ENCODE measurements at regions not wholly inside any gene's neighbourhood (a gene's known extent, or its start where the extent isn't known, plus 50 kb on each side); places are given as distances from the start of the nearest gene placed in this dataset.

DNA sequence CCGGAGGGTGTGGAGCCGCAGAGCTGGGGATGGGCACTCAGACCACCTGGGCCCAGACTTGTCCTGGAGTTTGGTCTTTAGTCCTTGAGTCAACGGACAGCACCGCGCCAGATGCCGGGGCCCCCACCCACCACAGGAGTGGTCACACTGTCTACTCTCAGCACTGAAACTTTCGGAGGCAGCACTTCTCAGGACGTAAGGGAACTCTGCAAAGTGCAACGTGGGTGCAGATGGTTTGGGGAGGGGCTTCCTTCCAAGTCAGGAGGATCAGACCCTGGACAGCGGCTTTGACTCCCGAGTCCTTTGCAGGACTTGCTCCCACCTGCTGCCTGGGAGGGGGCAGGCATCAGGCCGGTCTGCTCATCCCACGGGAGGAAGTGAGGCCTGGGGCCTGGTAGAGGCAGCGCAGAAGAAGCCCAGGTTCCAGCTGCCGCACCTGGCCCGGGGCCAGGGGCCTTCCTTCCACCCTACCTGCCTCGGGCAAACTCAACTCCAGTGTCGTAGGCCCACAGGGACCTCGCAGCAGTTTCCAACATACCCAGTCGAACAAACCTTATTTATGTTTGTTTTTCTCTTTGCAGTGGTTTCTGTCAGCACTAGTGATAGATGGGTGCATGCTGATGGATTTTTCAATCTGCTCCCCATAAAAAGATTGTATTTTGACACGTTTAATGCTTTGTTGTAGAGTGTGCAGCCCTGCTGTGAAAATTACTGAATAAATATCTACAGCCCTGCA is 149.8 kb upstream of the PPP1R26 start:
- Histone ChIP-seq H3K36me3 (ENCODE audit: insufficient read depth, low read length) (no peaks in the 10 kb centered on the region), H4K20me1 (ENCODE audit: insufficient read depth, low read length, poor library complexity, severe bottlenecking) (no peaks in the 10 kb centered on the region), H3K9me3 (ENCODE audit: insufficient read depth, low read depth, low read length) (peaks cover 4% of the 10 kb centered on the region; the same call in 1 of the 2 replicates), H3K27me3 (ENCODE audit: insufficient read depth, low read length, poor library complexity, severe bottlenecking) (no peaks in the 10 kb centered on the region), H3F3A (ENCODE audit: low read depth) (no peaks in the 10 kb centered on the region), H3K4me2 (ENCODE audit: low read depth, low read length, poor library complexity, severe bottlenecking) (no peak overlapping the region), H2AFZ (ENCODE audit: low read length) (no peak overlapping the region), H3K79me2 (ENCODE audit: insufficient read depth, low read length) (no peaks in the 10 kb centered on the region), H3K9ac (ENCODE audit: low read depth, low read length, poor library complexity, severe bottlenecking) (no peak overlapping the region), H3K4me1 (ENCODE audit: insufficient read depth, low read length, poor library complexity, severe bottlenecking) (no peaks in the 10 kb centered on the region), H3K4me3 (ENCODE audit: low read length, poor library complexity, severe bottlenecking) (no peak overlapping the region), H3K9me2 (replicated peaks; ENCODE audit: low read depth, low read length) (no peaks in the 10 kb centered on the region)
- no peak for TF ChIP-seq EZH2phosphoT487 (IDR thresholded peaks at IDR 0.05; ENCODE audit: borderline replicate concordance)
- TF ChIP-seq, protein P1, sequence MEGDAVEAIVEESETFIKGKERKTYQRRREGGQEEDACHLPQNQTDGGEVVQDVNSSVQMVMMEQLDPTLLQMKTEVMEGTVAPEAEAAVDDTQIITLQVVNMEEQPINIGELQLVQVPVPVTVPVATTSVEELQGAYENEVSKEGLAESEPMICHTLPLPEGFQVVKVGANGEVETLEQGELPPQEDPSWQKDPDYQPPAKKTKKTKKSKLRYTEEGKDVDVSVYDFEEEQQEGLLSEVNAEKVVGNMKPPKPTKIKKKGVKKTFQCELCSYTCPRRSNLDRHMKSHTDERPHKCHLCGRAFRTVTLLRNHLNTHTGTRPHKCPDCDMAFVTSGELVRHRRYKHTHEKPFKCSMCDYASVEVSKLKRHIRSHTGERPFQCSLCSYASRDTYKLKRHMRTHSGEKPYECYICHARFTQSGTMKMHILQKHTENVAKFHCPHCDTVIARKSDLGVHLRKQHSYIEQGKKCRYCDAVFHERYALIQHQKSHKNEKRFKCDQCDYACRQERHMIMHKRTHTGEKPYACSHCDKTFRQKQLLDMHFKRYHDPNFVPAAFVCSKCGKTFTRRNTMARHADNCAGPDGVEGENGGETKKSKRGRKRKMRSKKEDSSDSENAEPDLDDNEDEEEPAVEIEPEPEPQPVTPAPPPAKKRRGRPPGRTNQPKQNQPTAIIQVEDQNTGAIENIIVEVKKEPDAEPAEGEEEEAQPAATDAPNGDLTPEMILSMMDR (conservative IDR thresholded peaks at IDR 0.05; ENCODE audit: low read length), result no peak

DNA sequence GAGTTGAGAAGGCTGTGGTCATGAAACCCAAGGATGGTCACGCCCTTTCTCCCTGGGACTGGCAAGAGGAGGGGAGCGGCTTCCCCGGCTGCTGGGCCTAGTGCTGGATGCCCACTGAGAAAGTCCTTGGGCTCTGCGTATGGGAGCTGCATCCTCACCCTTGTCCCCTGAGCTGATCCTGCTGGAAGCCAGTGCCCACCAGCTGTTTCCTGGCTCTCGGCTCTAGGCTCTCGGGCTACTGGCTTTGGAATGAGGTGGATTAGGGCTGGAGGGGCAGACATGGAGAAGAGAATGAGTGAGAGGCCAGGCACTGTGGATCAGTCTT is 149.3 kb upstream of the PPP1R26 start:
- no peak overlapping the region for H3K4me3 ChIP-seq (ENCODE audit: low read length, poor library complexity, severe bottlenecking)
- no peak for TF ChIP-seq EZH2phosphoT487 (IDR thresholded peaks at IDR 0.05; ENCODE audit: borderline replicate concordance)
- no peaks in the 10 kb centered on the region for H3F3A ChIP-seq (ENCODE audit: low read depth)
- no peak overlapping the region for H3K9ac ChIP-seq (ENCODE audit: low read depth, low read length, poor library complexity, severe bottlenecking)
- no peak overlapping the region for H3K4me2 ChIP-seq (ENCODE audit: low read depth, low read length, poor library complexity, severe bottlenecking)
- peaks cover 4% of the 10 kb centered on the region; the same call in 1 of the 2 replicates for H3K9me3 ChIP-seq (ENCODE audit: insufficient read depth, low read depth, low read length)
- H3K36me3 ChIP-seq (ENCODE audit: insufficient read depth, low read length), result no peaks in the 10 kb centered on the region
- no peaks in the 10 kb centered on the region for H3K4me1 ChIP-seq (ENCODE audit: insufficient read depth, low read length, poor library complexity, severe bottlenecking)
- no peak overlapping the region for H2AFZ ChIP-seq (ENCODE audit: low read length)
- H3K79me2 ChIP-seq (ENCODE audit: insufficient read depth, low read length), result no peaks in the 10 kb centered on the region
- H3K9me2 ChIP-seq (replicated peaks; ENCODE audit: low read depth, low read length), result no peaks in the 10 kb centered on the region
- no peaks in the 10 kb centered on the region for H4K20me1 ChIP-seq (ENCODE audit: insufficient read depth, low read length, poor library complexity, severe bottlenecking)
- H3K27me3 ChIP-seq (ENCODE audit: insufficient read depth, low read length, poor library complexity, severe bottlenecking), result no peaks in the 10 kb centered on the region

DNA sequence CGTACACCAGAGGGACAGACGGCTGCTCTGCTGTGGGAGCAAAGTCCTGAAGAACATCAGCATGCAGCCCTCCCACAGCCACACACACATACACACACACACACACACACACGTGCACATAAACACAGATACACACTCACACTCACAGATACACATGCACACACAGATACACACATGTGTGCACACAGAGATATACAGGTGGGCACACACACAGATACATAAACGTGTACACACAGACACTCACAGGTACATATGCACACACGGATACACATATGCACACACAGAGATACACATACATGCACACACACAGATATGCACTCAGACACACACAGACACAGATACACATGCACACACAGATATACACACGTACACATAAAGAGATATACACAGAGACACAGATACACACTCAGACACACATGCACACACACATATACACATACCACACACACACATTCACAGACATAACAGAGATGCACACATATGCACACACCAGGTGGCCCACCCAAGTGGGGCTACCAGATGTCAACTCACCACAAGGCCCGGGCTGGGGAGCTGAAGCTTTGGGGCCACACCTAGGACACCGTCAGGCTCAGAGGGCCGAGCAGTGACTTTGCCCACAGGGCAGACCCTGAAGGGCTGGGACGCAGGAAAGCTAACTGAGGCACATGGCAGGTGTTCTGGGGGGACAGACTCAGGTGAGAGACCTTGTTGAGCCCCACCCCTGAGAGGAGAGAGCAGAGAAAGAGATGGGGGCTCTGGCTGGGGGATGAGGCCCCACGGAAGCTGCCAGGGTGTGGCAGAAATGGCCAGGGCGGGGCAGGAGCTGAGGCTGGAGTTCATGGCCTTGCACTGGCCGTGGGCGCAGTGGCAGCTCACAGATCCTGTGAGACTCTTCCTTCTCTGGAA is 148.6 kb upstream of the PPP1R26 start:
- no peaks in the 10 kb centered on the region for H3K36me3 ChIP-seq (ENCODE audit: insufficient read depth, low read length)
- H3K9ac ChIP-seq (ENCODE audit: low read depth, low read length, poor library complexity, severe bottlenecking), result no peak overlapping the region
- H3K9me3 ChIP-seq (ENCODE audit: insufficient read depth, low read depth, low read length), result peaks cover 4% of the 10 kb centered on the region; the same call in 1 of the 2 replicates
- no peaks in the 10 kb centered on the region for H3K27me3 ChIP-seq (ENCODE audit: insufficient read depth, low read length, poor library complexity, severe bottlenecking)
- no peaks in the 10 kb centered on the region for H4K20me1 ChIP-seq (ENCODE audit: insufficient read depth, low read length, poor library complexity, severe bottlenecking)
- no peaks in the 10 kb centered on the region for H3K9me2 ChIP-seq (replicated peaks; ENCODE audit: low read depth, low read length)
- H3K4me1 ChIP-seq (ENCODE audit: insufficient read depth, low read length, poor library complexity, severe bottlenecking), result no peaks in the 10 kb centered on the region
- H3K79me2 ChIP-seq (ENCODE audit: insufficient read depth, low read length), result no peaks in the 10 kb centered on the region
- no peak overlapping the region for H3K4me3 ChIP-seq (ENCODE audit: low read length, poor library complexity, severe bottlenecking)
- no peaks in the 10 kb centered on the region for H3F3A ChIP-seq (ENCODE audit: low read depth)
- no peak for TF ChIP-seq EZH2phosphoT487 (IDR thresholded peaks at IDR 0.05; ENCODE audit: borderline replicate concordance)
- TF ChIP-seq, protein P1 (conservative IDR thresholded peaks at IDR 0.05; ENCODE audit: low read length), result no peak
- H3K4me2 ChIP-seq (ENCODE audit: low read depth, low read length, poor library complexity, severe bottlenecking), result no peak overlapping the region
- no peak overlapping the region for H2AFZ ChIP-seq (ENCODE audit: low read length)

Data from Loucy (cell line).